ENCODE measurements at regions not wholly inside any gene's neighbourhood (a gene's known extent, or its start where the extent isn't known, plus 50 kb on each side); places are given as distances from the start of the nearest gene placed in this dataset.
"Not testable (repeated sequence)": the region's sequence is repeated elsewhere in the genome, so short reads cannot be mapped to it uniquely, and the experiment has no call there.

DNA sequence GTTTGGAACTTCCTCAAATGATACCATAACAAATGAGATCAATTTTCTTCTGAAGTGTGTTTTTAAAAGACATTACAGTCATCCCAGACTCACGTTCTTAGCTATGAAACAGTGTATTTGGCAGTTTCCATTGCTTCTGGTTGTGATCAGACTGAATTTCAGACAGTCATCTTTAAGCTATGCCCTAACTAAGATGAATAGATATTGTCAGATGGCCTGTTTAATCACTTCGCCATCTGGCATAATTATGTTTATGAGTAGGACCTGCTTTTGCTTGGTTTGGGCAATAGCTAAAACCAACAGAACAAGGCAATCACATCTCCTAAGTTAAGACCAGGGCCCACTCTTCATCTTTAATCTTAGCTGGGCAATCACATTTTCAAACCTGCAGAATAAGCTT lies 313.1 kb downstream of the SV2B start:
- TF ChIP-seq, protein P1, sequence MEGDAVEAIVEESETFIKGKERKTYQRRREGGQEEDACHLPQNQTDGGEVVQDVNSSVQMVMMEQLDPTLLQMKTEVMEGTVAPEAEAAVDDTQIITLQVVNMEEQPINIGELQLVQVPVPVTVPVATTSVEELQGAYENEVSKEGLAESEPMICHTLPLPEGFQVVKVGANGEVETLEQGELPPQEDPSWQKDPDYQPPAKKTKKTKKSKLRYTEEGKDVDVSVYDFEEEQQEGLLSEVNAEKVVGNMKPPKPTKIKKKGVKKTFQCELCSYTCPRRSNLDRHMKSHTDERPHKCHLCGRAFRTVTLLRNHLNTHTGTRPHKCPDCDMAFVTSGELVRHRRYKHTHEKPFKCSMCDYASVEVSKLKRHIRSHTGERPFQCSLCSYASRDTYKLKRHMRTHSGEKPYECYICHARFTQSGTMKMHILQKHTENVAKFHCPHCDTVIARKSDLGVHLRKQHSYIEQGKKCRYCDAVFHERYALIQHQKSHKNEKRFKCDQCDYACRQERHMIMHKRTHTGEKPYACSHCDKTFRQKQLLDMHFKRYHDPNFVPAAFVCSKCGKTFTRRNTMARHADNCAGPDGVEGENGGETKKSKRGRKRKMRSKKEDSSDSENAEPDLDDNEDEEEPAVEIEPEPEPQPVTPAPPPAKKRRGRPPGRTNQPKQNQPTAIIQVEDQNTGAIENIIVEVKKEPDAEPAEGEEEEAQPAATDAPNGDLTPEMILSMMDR (IDR thresholded peaks at IDR 0.05; ENCODE audit: low read depth, low read length, missing control alignments) = no peak
- no peak overlapping the region for H3K4me3 ChIP-seq (ENCODE audit: low read depth, low read length)
- DNase-seq (ENCODE audit: low read depth) = no peak

GRCh38 chr15:91414124-91414523 lies 314.1 kb downstream of the SV2B start:
- no peak for DNase-seq (ENCODE audit: low read depth)
- H3K4me3 ChIP-seq (ENCODE audit: low read depth, low read length) = no peak overlapping the region
- TF ChIP-seq, protein P1 (IDR thresholded peaks at IDR 0.05; ENCODE audit: low read depth, low read length, missing control alignments) = no peak

DNA sequence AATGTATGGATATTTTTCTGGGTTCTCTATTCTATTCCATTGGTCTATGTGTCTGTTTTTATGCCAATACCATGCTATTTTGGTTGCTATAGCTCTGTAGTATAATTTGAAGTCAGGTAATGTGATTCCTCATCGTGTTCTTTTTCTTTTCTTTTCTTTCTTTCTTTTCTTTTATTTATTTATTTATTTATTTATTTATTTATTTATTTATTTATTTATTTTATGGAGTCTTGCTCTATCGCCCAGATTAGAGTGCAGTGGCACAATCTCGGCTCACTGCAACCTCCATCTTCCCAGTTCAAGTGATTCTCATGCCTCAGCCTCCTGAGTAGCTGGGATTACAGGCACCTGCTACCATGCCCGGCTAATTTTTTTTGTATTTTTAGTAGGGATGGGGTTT lies 315.2 kb downstream of the SV2B start:
- not testable (repeated sequence) for H3K4me3 ChIP-seq (ENCODE audit: low read depth, low read length)

DNA sequence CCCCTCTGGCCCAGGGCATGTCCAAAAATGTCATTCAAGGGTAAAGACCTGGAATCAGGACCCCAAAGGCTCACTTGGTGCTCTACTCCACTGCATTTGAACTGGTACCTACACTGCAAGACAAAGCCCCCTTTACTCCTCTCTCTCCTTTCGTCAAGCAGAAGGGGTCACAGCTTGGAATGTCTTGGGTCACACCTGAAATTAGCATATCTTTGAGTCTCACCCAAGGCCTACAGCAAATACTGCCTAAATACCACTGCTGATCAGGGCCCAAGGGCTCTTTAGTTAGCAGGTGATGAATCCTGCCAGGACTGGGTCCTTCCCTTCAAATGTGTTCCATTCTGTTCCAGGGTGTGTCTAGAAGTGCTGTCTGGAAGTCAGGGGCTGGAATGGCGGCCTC lies 320.6 kb downstream of the SV2B start:
- no peak for DNase-seq (ENCODE audit: low read depth)
- TF ChIP-seq, protein P1 (IDR thresholded peaks at IDR 0.05; ENCODE audit: low read depth, low read length, missing control alignments) = no peak
- H3K4me3 ChIP-seq (ENCODE audit: low read depth, low read length) = no peak overlapping the region

More for the DNA sequence above, 315.2 kb downstream of the SV2B start:
- not testable (repeated sequence) for DNase-seq (ENCODE audit: low read depth)

GRCh38 chr15:91422797-91423196 lies 322.7 kb downstream of the SV2B start:
- no peak overlapping the region for H3K4me3 ChIP-seq (ENCODE audit: low read depth, low read length)
- no peak for DNase-seq (ENCODE audit: low read depth)
- TF ChIP-seq, protein P1 (IDR thresholded peaks at IDR 0.05; ENCODE audit: low read depth, low read length, missing control alignments) = no peak

DNA sequence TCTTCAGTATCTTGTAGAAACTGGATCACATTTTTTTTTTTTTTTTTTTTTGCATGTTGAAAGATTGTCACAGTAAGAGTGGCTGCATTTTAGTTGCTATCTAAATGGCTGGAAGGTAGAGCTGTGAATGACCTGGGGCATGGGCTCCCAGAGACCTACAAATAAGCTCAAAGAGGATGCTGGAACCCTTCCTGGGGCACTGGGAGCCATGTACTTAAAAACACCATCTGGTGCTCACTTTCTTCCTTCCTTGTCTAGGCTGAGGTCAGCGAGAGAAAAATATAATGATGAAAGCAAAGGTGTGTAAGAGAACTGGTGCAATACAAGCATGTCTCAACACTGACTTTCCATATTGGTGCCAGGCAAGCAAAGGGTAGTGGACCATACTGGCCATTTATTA lies 323.9 kb downstream of the SV2B start:
- no peak for DNase-seq (ENCODE audit: low read depth)
- TF ChIP-seq, protein P1 (IDR thresholded peaks at IDR 0.05; ENCODE audit: low read depth, low read length, missing control alignments) = no peak
- H3K4me3 ChIP-seq (ENCODE audit: low read depth, low read length) = no peak overlapping the region

- TF ChIP-seq, protein P1 (IDR thresholded peaks at IDR 0.05; ENCODE audit: low read depth, low read length, missing control alignments) = no peak
- no peak for DNase-seq (ENCODE audit: low read depth)
- no peak overlapping the region for H3K4me3 ChIP-seq (ENCODE audit: low read depth, low read length)
Measured at GRCh38 chr15:91426412-91426811, 326.4 kb downstream of the SV2B start.

DNA sequence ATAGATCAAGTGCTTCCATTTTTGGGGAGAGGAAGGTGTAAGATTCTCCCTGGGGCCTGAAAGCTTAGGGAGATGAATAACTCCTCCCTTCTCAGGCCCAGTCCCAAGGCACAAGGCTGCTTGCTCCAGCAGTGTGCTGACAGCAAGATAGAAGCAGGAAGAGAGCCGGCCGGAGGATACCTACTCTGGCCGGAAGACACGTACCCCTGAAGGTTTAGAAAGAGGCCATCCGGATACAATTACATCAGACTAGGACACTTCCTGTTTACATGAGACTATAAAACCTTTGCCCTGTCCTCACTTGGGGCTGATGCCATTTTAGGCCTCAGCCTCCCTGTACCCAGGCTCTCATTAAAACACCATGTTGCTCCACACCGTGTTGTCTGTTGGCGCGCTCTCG lies 329.9 kb downstream of the SV2B start:
- no peak overlapping the region for H3K4me3 ChIP-seq (ENCODE audit: low read depth, low read length)
- no peak for DNase-seq (ENCODE audit: low read depth)
- TF ChIP-seq, protein P1 (IDR thresholded peaks at IDR 0.05; ENCODE audit: low read depth, low read length, missing control alignments) = no peak

Data from GM12864 (cell line).